Middle frontal gyrus (tissue), 1 donor: ENCODE measurements at regions not wholly inside any gene's neighbourhood (a gene's known extent, or its start where the extent isn't known, plus 50 kb on each side); places are given as distances from the start of the nearest gene placed in this dataset.
"Not testable (repeated sequence)": the region's sequence is repeated elsewhere in the genome, so short reads cannot be mapped to it uniquely, and the experiment has no call there.

ENCODE experiments used
- DNase-seq: peaks from one replicate; pipeline ENCODE4 v3.0.0-alpha.2; 2015; ENCODE audit warnings: low spot score; ENCODE audit errors: extremely low spot score

DNA sequence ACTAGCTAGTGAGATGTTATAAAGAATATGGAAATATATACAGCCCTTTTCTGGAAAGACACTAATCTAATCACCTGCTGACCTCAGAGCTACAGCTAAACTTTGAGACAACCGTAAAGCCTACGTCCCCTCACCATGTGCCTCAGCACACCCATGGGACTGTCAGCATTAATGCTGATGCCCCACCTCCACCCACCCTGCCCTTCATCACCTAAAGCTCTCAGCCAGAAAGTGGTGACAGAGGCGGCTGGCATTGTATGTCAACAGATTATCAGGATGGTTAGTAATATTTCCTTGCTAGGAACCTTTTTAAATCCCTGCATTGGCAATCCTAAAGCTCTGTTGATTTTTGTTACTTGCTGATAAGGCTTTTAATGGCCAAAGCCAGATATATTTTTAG lies 1177.9 kb downstream of the DIAPH3 start:
- DNase-seq: no peak

DNA sequence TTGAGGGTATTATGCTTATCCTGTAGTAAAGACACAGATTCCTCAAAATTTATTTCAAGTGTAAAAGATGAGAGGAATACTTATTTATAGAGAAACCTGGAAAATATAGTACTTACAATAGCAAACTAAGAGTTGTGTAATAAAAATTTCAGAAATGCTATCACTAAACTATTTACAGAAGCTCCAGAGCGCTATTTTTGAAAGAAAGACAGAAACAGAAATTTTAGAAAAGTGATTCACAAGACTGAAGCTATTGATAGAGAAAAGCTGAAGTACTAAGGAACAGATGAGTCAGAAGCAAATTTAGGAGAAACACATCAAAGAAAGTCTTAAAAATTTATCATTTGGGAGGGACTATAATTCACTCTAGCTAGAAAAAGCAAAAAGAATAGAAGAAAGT lies 1174.2 kb downstream of the DIAPH3 start:
- peak; percentile 4 for DNase-seq

GRCh38 chr13:58991826-58992477 lies 1171.8 kb downstream of the DIAPH3 start:
- DNase-seq: no peak

DNA sequence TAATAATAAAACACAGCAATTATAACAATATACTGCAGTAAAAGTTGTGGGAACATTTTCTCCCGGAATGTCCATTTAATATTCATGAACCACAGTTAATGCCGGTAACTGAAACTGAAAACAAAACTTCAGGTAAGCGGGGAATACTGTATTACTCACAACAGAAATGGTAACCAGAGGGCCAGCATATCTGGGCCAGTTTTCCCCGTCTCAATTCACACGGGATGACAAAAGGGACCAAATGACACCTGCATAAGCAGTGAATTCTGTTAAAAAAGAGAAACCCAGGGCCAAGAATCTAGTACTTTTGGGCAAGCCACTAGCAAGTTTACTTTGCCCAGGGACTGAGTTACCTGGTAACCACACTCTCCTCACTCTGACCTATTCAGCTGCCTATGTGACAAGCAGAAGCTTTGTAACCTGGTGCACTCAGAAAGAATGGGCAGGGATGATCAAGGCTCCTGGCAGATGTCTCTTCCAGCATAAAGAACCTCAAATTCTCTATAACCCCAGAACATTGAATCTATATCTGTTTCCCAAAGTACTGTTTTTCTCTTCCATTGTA lies 1171.2 kb downstream of the DIAPH3 start:
- no peak for DNase-seq

GRCh38 chr13:58994077-58994476 lies 1169.7 kb downstream of the DIAPH3 start:
- no peak for DNase-seq

DNA sequence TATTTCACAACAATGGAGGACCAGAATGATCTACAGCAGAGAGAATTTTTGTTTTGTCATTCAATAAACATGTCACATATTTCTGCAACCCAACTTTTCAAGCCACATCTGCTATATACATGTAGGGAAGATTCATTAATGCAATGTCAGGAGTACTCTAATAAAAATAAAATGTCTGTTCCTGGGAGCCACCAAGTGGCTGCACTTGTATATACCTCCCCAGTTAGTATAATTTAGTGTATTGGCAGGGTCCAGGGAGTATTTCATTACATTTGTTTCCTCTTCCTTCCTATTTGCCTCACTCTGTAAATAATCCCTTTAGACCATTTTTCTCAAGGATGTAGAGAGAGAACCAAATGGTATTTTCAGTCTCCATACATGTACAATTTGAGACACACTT lies 1169.0 kb downstream of the DIAPH3 start:
- no peak for DNase-seq

- no peak for DNase-seq
These were observed 1165.0 kb downstream of the DIAPH3 start for GRCh38 chr13:58998716-58999115.

DNA sequence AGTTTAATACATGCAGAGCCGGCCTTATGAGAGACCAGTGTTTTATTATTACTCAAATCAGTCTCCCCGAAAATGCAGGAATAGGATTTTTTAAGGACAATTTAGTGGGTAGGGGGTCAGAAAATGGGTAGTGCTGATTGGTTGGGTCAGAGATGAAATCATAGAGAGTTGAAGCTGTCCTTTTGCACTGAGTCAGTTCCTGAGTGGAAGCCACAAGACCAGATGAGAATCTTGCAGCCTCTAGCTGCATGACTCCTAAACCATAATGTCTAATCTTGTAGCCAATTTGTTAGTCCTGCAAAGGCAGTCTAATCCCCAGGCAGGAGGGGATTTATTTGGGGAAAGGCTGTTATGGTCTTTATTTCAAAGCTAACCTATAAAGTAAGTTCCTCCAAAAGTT lies 1163.9 kb downstream of the DIAPH3 start:
- no peak for DNase-seq

DNA sequence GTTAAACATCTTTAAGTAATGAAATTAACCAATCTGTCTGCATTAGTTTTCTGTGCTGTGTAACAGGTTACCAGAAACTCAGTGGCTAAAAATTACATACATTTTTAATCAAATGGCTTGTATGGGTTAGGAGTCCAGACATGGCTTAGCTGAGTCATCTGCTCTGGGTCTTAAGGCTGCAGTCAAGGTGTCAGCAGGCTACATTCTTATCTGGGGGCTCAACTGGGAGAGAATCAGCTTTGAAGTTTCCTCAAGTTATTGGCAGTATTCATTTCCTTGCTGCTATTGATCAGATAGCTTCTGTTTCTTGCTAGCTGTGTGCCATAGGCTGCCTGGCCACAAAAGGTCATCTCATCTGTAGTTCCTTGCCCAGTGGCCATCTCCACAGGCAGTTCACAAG lies 1163.0 kb downstream of the DIAPH3 start:
- DNase-seq: no peak

DNA sequence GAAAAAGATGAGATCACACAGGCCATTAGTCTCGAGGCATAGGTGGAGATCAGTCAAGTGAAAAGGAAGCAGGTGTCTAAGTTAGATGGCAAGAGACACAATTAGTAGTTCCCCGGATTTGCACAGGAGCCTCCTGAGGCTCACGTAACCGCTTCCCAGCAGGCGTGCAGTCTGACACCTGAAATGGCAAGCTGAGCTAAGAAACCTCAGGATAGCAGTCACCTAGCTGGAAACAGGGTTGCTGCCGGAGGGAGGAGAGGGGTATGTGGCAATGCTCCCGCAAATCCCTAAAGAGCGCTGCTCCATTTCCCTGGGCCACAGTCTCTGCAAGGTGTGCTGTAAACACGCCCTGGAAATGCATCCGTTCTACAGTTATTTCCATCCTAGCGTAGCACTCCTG lies 1151.0 kb downstream of the DIAPH3 start:
- DNase-seq: no peak

DNA sequence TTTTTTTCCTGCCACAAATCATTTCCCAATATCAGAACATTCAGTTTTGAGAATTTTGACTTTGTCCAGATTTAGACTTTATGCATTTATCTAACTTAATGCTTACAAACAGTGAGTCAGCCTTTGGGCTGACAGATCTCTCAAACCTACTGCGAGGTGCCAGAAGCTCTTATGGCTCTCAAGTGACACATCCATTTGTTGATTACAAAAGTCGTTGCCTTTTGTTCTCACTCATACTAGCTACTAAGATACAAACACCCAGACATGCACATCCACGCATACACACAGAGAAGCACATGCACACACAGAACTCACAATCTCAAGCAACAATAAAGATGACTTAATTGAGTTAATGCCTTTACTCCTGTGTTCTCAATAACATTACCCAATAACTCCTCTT lies 1147.5 kb downstream of the DIAPH3 start:
- no peak for DNase-seq

- DNase-seq: no peak
These were observed 1139.3 kb downstream of the DIAPH3 start for GRCh38 chr13:59024434-59024833.

DNA sequence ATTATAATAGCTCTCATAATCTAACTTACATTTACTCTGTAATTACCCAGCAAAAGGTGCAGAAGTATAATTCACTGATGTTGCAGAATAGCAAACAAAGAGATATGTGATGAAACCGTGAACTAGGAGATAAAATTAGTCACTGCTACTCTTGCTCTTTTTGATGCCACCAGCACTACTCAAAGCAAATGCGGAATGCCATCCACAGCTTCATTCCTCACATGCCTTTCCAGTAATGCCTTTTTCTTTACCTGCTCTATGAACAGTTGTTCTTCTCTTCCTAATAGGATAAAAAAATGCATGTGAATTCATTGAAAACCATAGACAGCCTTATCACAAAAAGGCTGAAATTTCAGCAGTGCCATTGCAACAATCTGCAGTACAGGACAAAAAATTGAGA lies 1129.5 kb downstream of the DIAPH3 start:
- DNase-seq: no peak

GRCh38 chr13:59038824-59039223 lies 1124.9 kb downstream of the DIAPH3 start:
- no peak for DNase-seq

GRCh38 chr13:59043016-59043415 lies 1120.7 kb downstream of the DIAPH3 start:
- no peak for DNase-seq

DNA sequence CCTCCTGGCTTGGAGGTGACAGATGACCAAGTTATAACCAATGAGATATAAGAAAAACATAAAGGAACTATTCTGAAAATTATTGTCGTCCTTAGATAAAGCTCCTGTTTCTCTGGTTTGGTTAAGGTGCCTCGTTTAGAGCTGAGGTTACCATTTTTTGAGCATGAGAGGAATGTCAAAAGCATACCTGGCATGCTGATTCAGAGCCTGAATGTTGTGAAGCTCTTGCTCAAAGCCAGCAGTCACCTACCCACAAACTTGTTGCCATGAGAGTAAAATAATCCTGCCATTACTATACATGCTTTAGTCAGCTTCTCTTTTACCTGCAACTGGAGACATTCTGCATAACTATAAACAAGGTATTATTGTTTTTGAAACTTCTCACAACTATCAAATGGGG lies 1116.2 kb downstream of the DIAPH3 start:
- no peak for DNase-seq

- DNase-seq: no peak
These were observed 1102.1 kb downstream of the DIAPH3 start for GRCh38 chr13:59061621-59062020.

- no peak for DNase-seq
These were observed 1099.7 kb downstream of the DIAPH3 start for GRCh38 chr13:59064042-59064441.

GRCh38 chr13:59076386-59076785 lies 1087.3 kb downstream of the DIAPH3 start:
- DNase-seq: not testable (repeated sequence)

DNA sequence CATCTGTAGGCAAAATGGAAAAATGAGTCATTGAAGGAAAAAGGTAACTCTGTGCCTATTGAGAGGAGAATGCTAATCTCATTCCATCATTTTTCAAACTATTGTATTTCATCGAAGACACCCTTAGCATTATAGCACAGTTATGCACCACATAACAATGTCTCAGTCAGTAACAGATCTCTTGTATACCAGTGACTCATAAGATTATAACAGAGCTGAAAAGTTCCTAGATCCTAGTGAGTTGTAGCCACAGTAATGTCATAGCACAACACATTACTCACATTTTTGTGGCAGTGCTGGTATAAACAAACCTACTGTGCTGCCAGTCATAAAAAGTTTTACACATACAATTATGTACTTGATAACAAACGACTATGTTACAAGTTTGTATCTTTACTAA lies 1077.6 kb downstream of the DIAPH3 start:
- DNase-seq: no peak

DNA sequence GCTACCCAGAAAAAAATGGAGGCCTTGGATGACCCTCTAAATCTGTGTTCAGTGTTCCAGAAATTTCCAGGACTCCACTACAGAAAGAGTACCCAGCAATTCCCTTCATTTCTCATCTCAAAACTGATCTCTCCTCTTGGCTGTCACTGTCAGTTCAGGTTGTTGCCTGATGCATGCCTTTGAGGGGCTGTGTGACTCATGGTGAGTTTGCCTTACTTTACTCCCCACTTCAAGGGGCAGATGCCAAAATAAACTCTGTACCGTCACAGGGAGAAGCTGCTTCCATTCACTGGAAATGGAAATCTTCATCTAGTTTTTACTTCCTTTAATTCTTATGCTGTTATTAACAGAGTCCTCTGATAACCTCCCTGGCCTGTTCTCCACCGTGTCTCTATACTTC lies 1075.0 kb downstream of the DIAPH3 start:
- DNase-seq: no peak

DNA sequence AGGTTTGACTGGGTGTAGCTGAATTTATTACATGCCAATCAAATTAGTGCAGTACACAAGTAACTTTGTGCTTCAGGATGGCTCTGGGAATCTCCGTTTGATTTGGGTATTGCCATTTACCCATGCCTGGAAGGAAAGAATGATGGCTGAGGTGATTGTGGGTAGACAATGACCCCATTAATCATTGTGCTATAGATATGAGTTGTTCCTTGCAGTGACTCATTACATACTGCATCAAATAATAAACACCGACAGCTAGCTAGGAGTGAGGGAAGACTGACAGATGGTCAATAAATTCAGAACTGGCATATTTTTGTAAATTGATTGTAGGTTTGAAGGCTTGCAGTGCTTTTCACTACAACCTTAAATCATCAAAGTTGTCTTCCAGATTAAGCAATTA lies 1069.5 kb downstream of the DIAPH3 start:
- DNase-seq: no peak

- DNase-seq: no peak
These were observed 1064.3 kb downstream of the DIAPH3 start for GRCh38 chr13:59099182-59099974.
